SK-N-SH (cell line): ENCODE measurements at regions not wholly inside any gene's neighbourhood (a gene's known extent, or its start where the extent isn't known, plus 50 kb on each side); places are given as distances from the start of the nearest gene placed in this dataset.
"Not testable (repeated sequence)": the region's sequence is repeated elsewhere in the genome, so short reads cannot be mapped to it uniquely, and the experiment has no call there.

Source experiments
- CTCF ChIA-PET: fragments of 300-600, 350-600 bp; formaldehyde crosslinking; extraction: SDS; loops from one replicate; lab custom pipeline; 2021; lab: Yijun Ruan, JAX
- POLR2A ChIA-PET: fragments of 350-600 bp; sonication (Branson Sonifier 250); formaldehyde crosslinking; extraction: SDS; loops from one replicate; lab custom pipeline; 2020; ENCODE audit warnings: antibody characterized with exemption, inconsistent platforms; lab: Yijun Ruan, JAX
- DNase-seq: peaks from one replicate; pipeline ENCODE4 v3.0.0; 2012
- H2AFZ ChIP-seq: fragments of 200-600 bp; sonication (generic); 2 replicates; pipeline ENCODE4 v1.8.1; 2016; ENCODE audit warnings: antibody characterized with exemption, mild to moderate bottlenecking, low read depth
- H3F3A ChIP-seq: fragments of 200-600 bp; sonication (generic); replicated peaks from 2 replicates; pipeline ENCODE3; 2016; ENCODE audit warnings: antibody characterized with exemption, mild to moderate bottlenecking; ENCODE audit not compliant: insufficient read depth
- H3K27ac ChIP-seq, 2 experiments: fragments of 200-500 bp in 1 of 2; fragments of 200-600 bp in 1 of 2; sonication (Bioruptor generic) in 1 of 2; sonication (generic), shearing (Covaris generic) in 1 of 2; 2 replicates each; pipeline versions ENCODE4 v1.5.1 to v1.6.1; 2014 to 2016; ENCODE audit warnings: low read depth in 2 of 2, inconsistent platforms in 1 of 2, low read length in 1 of 2, mild to moderate bottlenecking in 1 of 2, mixed read lengths in 1 of 2
- H3K27me3 ChIP-seq: fragments of 200-600 bp; sonication (generic), shearing (Covaris generic); 2 replicates; pipeline ENCODE4 v1.6.1; 2016; ENCODE audit warnings: mixed run types; ENCODE audit not compliant: insufficient read depth
- H3K36me3 ChIP-seq, 2 experiments: fragments of 200-500 bp in 1 of 2; fragments of 200-600 bp in 1 of 2; sonication (Bioruptor generic) in 1 of 2; sonication (generic) in 1 of 2; replicated peaks in 1 of 2; 2 replicates each; pipeline versions ENCODE3 to v1.5.1; 2014 to 2016; ENCODE audit warnings: low read length in 1 of 2, mild to moderate bottlenecking in 1 of 2; ENCODE audit not compliant: insufficient read depth in 2 of 2, control insufficient read depth in 1 of 2
- H3K4me1 ChIP-seq, 2 experiments: fragments of 200-500 bp in 1 of 2; fragments of 200-600 bp in 1 of 2; sonication (Bioruptor generic) in 1 of 2; sonication (generic), shearing (Covaris generic) in 1 of 2; 2 replicates each; pipeline versions ENCODE4 v1.5.1 to v1.6.1; 2014 to 2016; ENCODE audit warnings: low read depth in 1 of 2, low read length in 1 of 2, mixed run types in 1 of 2; ENCODE audit not compliant: insufficient read depth in 2 of 2, control insufficient read depth in 1 of 2
- H3K4me2 ChIP-seq: fragments of 200-600 bp; sonication (generic), shearing (Covaris generic); 2 replicates; pipeline ENCODE4 v1.6.1; 2017; ENCODE audit warnings: mixed run types
- H3K4me3 ChIP-seq, 2 experiments: fragments of 200-500 bp in 1 of 2; fragments of 200-600 bp in 1 of 2; sonication (Bioruptor generic) in 1 of 2; sonication (generic), shearing (Covaris generic) in 1 of 2; 2 replicates each; pipeline versions ENCODE4 v1.5.1 to v1.8.1; 2014 to 2016; ENCODE audit warnings: low read depth in 2 of 2, inconsistent platforms in 1 of 2, low read length in 1 of 2, mild to moderate bottlenecking in 1 of 2, mixed read lengths in 1 of 2, moderate library complexity in 1 of 2
- H3K79me2 ChIP-seq: fragments of 200-600 bp; sonication (generic); 2 replicates; pipeline ENCODE4 v1.8.1; 2017; ENCODE audit warnings: mild to moderate bottlenecking; ENCODE audit not compliant: insufficient read depth
- H3K9ac ChIP-seq: fragments of 200-600 bp; sonication (generic); 2 replicates; pipeline ENCODE4 v1.6.1; 2017; ENCODE audit warnings: mixed run types
- H3K9me2 ChIP-seq: fragments of 200-600 bp; sonication (generic); 2 replicates; pipeline ENCODE4 v1.6.1; 2017; ENCODE audit warnings: mixed run types
- H3K9me3 ChIP-seq: fragments of 200-600 bp; sonication (generic); 2 replicates; pipeline ENCODE4 v1.6.1; 2017; ENCODE audit warnings: mixed run types, mild to moderate bottlenecking, moderate library complexity
- H4K20me1 ChIP-seq: fragments of 200-600 bp; sonication (generic); 2 replicates; pipeline ENCODE4 v1.6.1; 2017; ENCODE audit warnings: mild to moderate bottlenecking, mixed run types; ENCODE audit not compliant: insufficient read depth
- CTCF ChIP-seq: fragments of 200-600 bp; sonication (generic); IDR thresholded peaks from 2 replicates; pipeline ENCODE4 v1.6.1; 2017; ENCODE audit warnings: antibody characterized with exemption, mild to moderate bottlenecking, moderate library complexity
- EZH2phosphoT487 ChIP-seq: fragments of 200-600 bp; sonication (generic); IDR thresholded peaks from 2 replicates; pipeline ENCODE4 v1.6.1; 2017; ENCODE audit warnings: low read depth, mixed run types, mild to moderate bottlenecking, antibody characterized with exemption, moderate library complexity, borderline replicate concordance
- FOXM1 ChIP-seq: IDR thresholded peaks from 2 replicates; pipeline ENCODE4 v1.4.0; 2012; ENCODE audit warnings: low read depth, mild to moderate bottlenecking
- GATA2 ChIP-seq: sonication (generic); formaldehyde crosslinking; IDR thresholded peaks from 2 replicates; pipeline ENCODE4 v1.5.0; 2020; ENCODE audit warnings: mild to moderate bottlenecking, missing genetic modification reagents
- MEF2A ChIP-seq: IDR thresholded peaks from 2 replicates; pipeline ENCODE4 v1.4.0; 2012; ENCODE audit warnings: low read depth, borderline replicate concordance
- MXI1 ChIP-seq: IDR thresholded peaks from 2 replicates; pipeline ENCODE4 v1.6.1; 2012; ENCODE audit warnings: mild to moderate bottlenecking, low read depth, low read length, improper control_type of control experiment
- RFX5 ChIP-seq: IDR thresholded peaks from 2 replicates; pipeline ENCODE4 v1.6.1; 2012; ENCODE audit warnings: mild to moderate bottlenecking, improper control_type of control experiment, low read length
- RXRA ChIP-seq: IDR thresholded peaks from 2 replicates; pipeline ENCODE4 v1.4.0; 2012; ENCODE audit warnings: low read depth, mild to moderate bottlenecking, borderline replicate concordance
- TEAD4 ChIP-seq: IDR thresholded peaks from 2 replicates; pipeline ENCODE4 v1.4.0; 2012; ENCODE audit warnings: mild to moderate bottlenecking, borderline replicate concordance; ENCODE audit not compliant: insufficient read depth
- USF1 ChIP-seq: IDR thresholded peaks from 2 replicates; pipeline ENCODE4 v1.4.0; 2012; ENCODE audit warnings: low read depth, borderline replicate concordance
- WGBS: methylation state at CpG from one replicate; pipeline ENCODE4 v1.1.6; 2017; ENCODE audit warnings: low lambda C conversion rate; 5-methylcytosine and 5-hydroxymethylcytosine counted together
- TF ChIP-seq, protein P1 (sequence below): IDR thresholded peaks from 2 replicates; pipeline ENCODE4 v1.4.0; 2012; ENCODE audit warnings: low read depth, borderline replicate concordance

DNA sequence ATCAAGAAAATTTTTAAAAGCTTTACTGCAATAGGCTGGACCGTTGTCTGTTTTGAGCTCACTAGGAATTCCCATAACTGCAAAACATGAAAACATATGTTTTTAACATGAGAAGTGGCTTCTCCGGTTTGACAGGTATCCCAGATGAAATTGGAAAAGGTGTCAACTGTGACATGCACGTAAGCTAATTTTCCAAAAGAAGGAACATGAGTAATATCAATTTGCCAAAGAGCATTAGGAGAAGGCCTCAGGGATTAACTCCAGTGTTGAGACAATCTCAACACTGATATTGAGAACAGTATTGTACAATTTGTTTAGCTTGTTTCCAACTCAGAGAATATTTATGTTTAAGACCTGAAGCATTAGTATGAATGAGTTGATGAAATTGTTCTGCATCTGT is 215.5 kb upstream of the KCNN2 start:
- Histone ChIP-seq H3F3A (no peaks in the 10 kb centered on the region), H3K36me3 (no peaks in the 10 kb centered on the region), H3K9me2 (no peaks in the 10 kb centered on the region), H3K9me3 (no peaks in the 10 kb centered on the region), H3K4me3 (no peak overlapping the region), H3K9ac (no peak overlapping the region), H3K27ac (no peak overlapping the region), H3K4me2 (no peak overlapping the region), H2AFZ (no peak overlapping the region), H3K4me1 (no peaks in the 10 kb centered on the region), H3K27me3 (no peaks in the 10 kb centered on the region), H3K79me2 (no peaks in the 10 kb centered on the region), H4K20me1 (no peaks in the 10 kb centered on the region)
- ChIA-PET POLR2A (no interaction called here), CTCF (interaction anchor here (0.7 kb wide), 1 partner anchor 206 kb away, joined by 3 read pairs; no protein-coding TSS in a partner anchor)
- DNase-seq = no peak
- WGBS = 2% methylated on average over 3 of the region's 3 CpGs
- TF ChIP-seq RFX5 (no peak), FOXM1 (no peak), TEAD4 (no peak)

GRCh38 chr5:114148253-114148652 is 213.6 kb upstream of the KCNN2 start:
- H3K27me3 ChIP-seq = no peaks in the 10 kb centered on the region
- ChIA-PET CTCF (no interaction called here), POLR2A (no interaction called here)
- no peak overlapping the region for H3K4me2 ChIP-seq
- H3K36me3 ChIP-seq = no peaks in the 10 kb centered on the region
- H3F3A ChIP-seq = no peaks in the 10 kb centered on the region
- no peaks in the 10 kb centered on the region for H3K4me1 ChIP-seq
- H3K9me2 ChIP-seq = no peaks in the 10 kb centered on the region
- no peak overlapping the region for H3K4me3 ChIP-seq
- H2AFZ ChIP-seq = no peak overlapping the region
- H3K9ac ChIP-seq = no peak overlapping the region
- H3K79me2 ChIP-seq = no peaks in the 10 kb centered on the region
- no peaks in the 10 kb centered on the region for H4K20me1 ChIP-seq
- no peaks in the 10 kb centered on the region; the same call in 1 of the 2 replicates for H3K9me3 ChIP-seq
- DNase-seq = no peak
- no peak overlapping the region for H3K27ac ChIP-seq
- WGBS = 0% methylated on average over 3 of the region's 3 CpGs
- TF ChIP-seq RXRA (no peak), MXI1 (no peak), CTCF (no peak), GATA2 (CRISPR knock-in tag) (no peak), TEAD4 (no peak), USF1 (no peak), EZH2phosphoT487 (no peak), MEF2A (no peak)
- TF ChIP-seq, protein P1, sequence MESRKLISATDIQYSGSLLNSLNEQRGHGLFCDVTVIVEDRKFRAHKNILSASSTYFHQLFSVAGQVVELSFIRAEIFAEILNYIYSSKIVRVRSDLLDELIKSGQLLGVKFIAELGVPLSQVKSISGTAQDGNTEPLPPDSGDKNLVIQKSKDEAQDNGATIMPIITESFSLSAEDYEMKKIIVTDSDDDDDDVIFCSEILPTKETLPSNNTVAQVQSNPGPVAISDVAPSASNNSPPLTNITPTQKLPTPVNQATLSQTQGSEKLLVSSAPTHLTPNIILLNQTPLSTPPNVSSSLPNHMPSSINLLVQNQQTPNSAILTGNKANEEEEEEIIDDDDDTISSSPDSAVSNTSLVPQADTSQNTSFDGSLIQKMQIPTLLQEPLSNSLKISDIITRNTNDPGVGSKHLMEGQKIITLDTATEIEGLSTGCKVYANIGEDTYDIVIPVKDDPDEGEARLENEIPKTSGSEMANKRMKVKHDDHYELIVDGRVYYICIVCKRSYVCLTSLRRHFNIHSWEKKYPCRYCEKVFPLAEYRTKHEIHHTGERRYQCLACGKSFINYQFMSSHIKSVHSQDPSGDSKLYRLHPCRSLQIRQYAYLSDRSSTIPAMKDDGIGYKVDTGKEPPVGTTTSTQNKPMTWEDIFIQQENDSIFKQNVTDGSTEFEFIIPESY = no peak

DNA sequence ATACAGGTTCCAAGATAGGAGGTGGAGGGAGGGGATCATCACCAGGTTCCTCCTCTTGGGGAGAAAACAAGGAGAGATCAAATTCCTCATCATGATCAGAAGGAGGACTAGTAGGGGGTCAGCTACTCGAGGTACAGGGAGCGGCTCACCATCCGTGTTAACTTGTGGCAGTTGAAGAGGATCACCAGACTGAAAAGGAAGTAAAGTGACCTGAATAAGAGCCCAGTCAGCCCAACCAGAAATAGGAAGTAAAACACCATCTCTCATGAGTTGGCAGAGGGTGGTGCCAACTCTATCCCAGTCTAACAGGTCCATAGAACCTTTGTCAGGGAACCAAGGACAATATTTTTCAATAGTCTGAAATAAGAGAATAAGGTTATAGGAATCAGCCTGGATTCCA is 213.1 kb upstream of the KCNN2 start:
- H3K4me2 ChIP-seq, H4K20me1 ChIP-seq, H3K9me2 ChIP-seq, H2AFZ ChIP-seq, H3K79me2 ChIP-seq, H3K9ac ChIP-seq, H3K27ac ChIP-seq, H3K4me3 ChIP-seq, H3K9me3 ChIP-seq, POLR2A ChIA-PET, CTCF ChIA-PET, H3F3A ChIP-seq, H3K4me1 ChIP-seq, H3K36me3 ChIP-seq, H3K27me3 ChIP-seq, DNase-seq: not testable (repeated sequence)
- WGBS = 14% methylated on average over 3 of the region's 3 CpGs
